B cell (primary cell): ENCODE measurements at regions not wholly inside any gene's neighbourhood (a gene's known extent, or its start where the extent isn't known, plus 50 kb on each side); places are given as distances from the start of the nearest gene placed in this dataset.

Experiments
- ATAC-seq: fragments of 200-7000 bp; cut with Tn5 transposase; one replicate; pipeline ENCODE4 v1.10.0; 2021; ENCODE audit warnings: low read depth, mild to moderate bottlenecking, moderate number of reproducible peaks, moderate library complexity
- CTCF ChIA-PET: fragments of 350-600 bp; sonication (Branson Sonifier 250); formaldehyde crosslinking; loops from one replicate; lab custom pipeline; 2021; ENCODE audit warnings: antibody characterized with exemption, inconsistent platforms; lab: Charles Lee
- POLR2A ChIA-PET: fragments of 350-600 bp; sonication (Branson Sonifier 250); formaldehyde crosslinking; loops from one replicate; lab custom pipeline; 2021; ENCODE audit warnings: antibody characterized with exemption; lab: Charles Lee
- DNase-seq: peaks from one replicate; pipeline ENCODE4 v3.0.0; 2013
- H2AFZ ChIP-seq: 2 replicates; pipeline ENCODE4 v1.6.1; 2012; ENCODE audit warnings: mild to moderate bottlenecking, low read depth, low read length; ENCODE audit not compliant: insufficient read depth, poor library complexity, severe bottlenecking
- H3K27ac ChIP-seq, 2 donors: 1 replicate in 1 of 2; 2 replicates in 1 of 2; pipeline ENCODE4 v1.5.1; 2012 to 2013; ENCODE audit warnings: low read length in 2 of 2, mild to moderate bottlenecking in 2 of 2, moderate library complexity in 1 of 2
- H3K27me3 ChIP-seq, 4 experiments: fragments of 200-600 bp in 1 of 4; sonication (generic) in 1 of 4; replicated peaks in 1 of 4; 1 replicate in 2 of 4; 2 replicates in 2 of 4; pipeline versions ENCODE4 v1.6.1 to v1.7.0; 2013 to 2016; ENCODE audit warnings: low read length in 3 of 4, mild to moderate bottlenecking in 2 of 4, mixed read lengths in 1 of 4, moderate library complexity in 1 of 4; ENCODE audit not compliant: insufficient read depth in 4 of 4, control insufficient read depth in 3 of 4; ENCODE audit errors: control extremely low read depth in 1 of 4
- H3K36me3 ChIP-seq, 2 experiments: replicated peaks in 1 of 2; 1 replicate in 1 of 2; 2 replicates in 1 of 2; pipeline versions ENCODE4 v1.6.1 to v1.7.1; 2013; ENCODE audit warnings: low read length in 1 of 2; ENCODE audit not compliant: insufficient read depth in 2 of 2, control insufficient read depth in 1 of 2; ENCODE audit errors: control extremely low read depth in 1 of 2, extremely low read depth in 1 of 2
- H3K4me1 ChIP-seq, 2 donors: fragments of 200-600 bp in 1 of 2; sonication (generic) in 1 of 2; 1 replicate in 1 of 2; 2 replicates in 1 of 2; pipeline versions ENCODE4 v1.5.1 to v1.6.1; 2013 to 2017; ENCODE audit warnings: low read length in 2 of 2; ENCODE audit not compliant: control insufficient read depth in 2 of 2, insufficient read depth in 2 of 2
- H3K4me2 ChIP-seq: replicated peaks from 2 replicates; pipeline ENCODE3; 2012; ENCODE audit warnings: mild to moderate bottlenecking, low read depth, low read length; ENCODE audit not compliant: poor library complexity, severe bottlenecking
- H3K4me3 ChIP-seq, 5 experiments: fragments of 200-600 bp in 1 of 5; sonication (generic) in 1 of 5; 1 replicate in 3 of 5; 2 replicates in 2 of 5; pipeline versions ENCODE4 v1.5.1 to v1.7.0; 2011 to 2016; ENCODE audit warnings: low read length in 4 of 5, mild to moderate bottlenecking in 4 of 5, low read depth in 2 of 5, control low read depth in 1 of 5, moderate library complexity in 1 of 5; ENCODE audit not compliant: insufficient read depth in 1 of 5; ENCODE audit errors: control extremely low read depth in 1 of 5, extremely low read depth in 1 of 5
- H3K79me2 ChIP-seq: fragments of 200-600 bp; sonication (generic); one replicate; pipeline ENCODE4 v1.6.0; 2016; ENCODE audit warnings: low read length; ENCODE audit not compliant: control insufficient read depth, insufficient read depth
- H3K9ac ChIP-seq: fragments of 200-600 bp; sonication (generic); 2 replicates; pipeline ENCODE4 v1.6.1; 2017; ENCODE audit warnings: mild to moderate bottlenecking, low read length, moderate library complexity
- H3K9me3 ChIP-seq, 3 donors: one replicate each; pipeline versions ENCODE4 v1.6.1 to v1.7.1; 2013; ENCODE audit warnings: low read length in 2 of 3; ENCODE audit not compliant: control insufficient read depth in 2 of 3, insufficient read depth in 1 of 3; ENCODE audit errors: control extremely low read depth in 1 of 3
- H4K20me1 ChIP-seq: 2 replicates; pipeline ENCODE4 v1.6.0; 2012; ENCODE audit warnings: mild to moderate bottlenecking, low read length; ENCODE audit not compliant: insufficient read depth, control insufficient read depth, poor library complexity, severe bottlenecking
- H3K27ac Mint-ChIP-seq: one replicate; pipeline ENCODE4 v1.8.0; 2021; ENCODE audit warnings: mixed read lengths
- H3K27me3 Mint-ChIP-seq: one replicate; pipeline ENCODE4 v1.8.0; 2021; ENCODE audit warnings: mixed read lengths
- H3K4me1 Mint-ChIP-seq: one replicate; pipeline ENCODE4 v1.8.0; 2021; ENCODE audit warnings: mixed read lengths
- H3K4me3 Mint-ChIP-seq: one replicate; pipeline ENCODE4 v1.8.0; 2021; ENCODE audit warnings: mixed read lengths
- H3K9me3 Mint-ChIP-seq: one replicate; pipeline ENCODE4 v1.8.0; 2022; ENCODE audit warnings: mixed read lengths; ENCODE audit not compliant: insufficient read depth
- CTCF ChIP-seq: fragments of 200-600 bp; IDR thresholded peaks from one replicate; pipeline ENCODE4 v1.8.0; 2022; ENCODE audit warnings: antibody characterized with exemption, mild to moderate bottlenecking
- EZH2 ChIP-seq: IDR thresholded peaks from 2 replicates; pipeline ENCODE4 v1.6.1; 2012; ENCODE audit warnings: borderline replicate concordance, low read depth, mild to moderate bottlenecking, moderate library complexity, low read length; ENCODE audit not compliant: insufficient read depth, poor library complexity, severe bottlenecking
- WGBS: methylation state at CpG from one replicate; pipeline ENCODE4 v1.1.5; 2013; ENCODE audit warnings: missing lambda C conversion rate; ENCODE audit not compliant: insufficient coverage; 5-methylcytosine and 5-hydroxymethylcytosine counted together
- intact Hi-C: fragments of 100-400 bp; cut with micrococcal nuclease; formaldehyde crosslinking; loops from one replicate; pipeline ENCODE4 v1.10.0; 2022

GRCh38 chr2:7878786-7879482, 802.9 kb upstream of the ID2 start:
- POLR2A ChIA-PET = no interaction called here
- no peaks in the 10 kb centered on the region for H3K4me1 Mint-ChIP-seq
- 83% methylated on average over 9 of the region's 12 CpGs for WGBS

GRCh38 chr2:7879483-7879835, 802.4 kb upstream of the ID2 start:
- Mint-ChIP-seq H3K27me3 (peaks cover 15% of the 10 kb centered on the region), H3K9me3 (no peaks in the 10 kb centered on the region), H3K4me3 (no peak overlapping the region), H3K27ac (no peak overlapping the region), H3K4me1 (no peaks in the 10 kb centered on the region)
- no peaks in the 10 kb centered on the region for H3K4me1 ChIP-seq
- ChIA-PET CTCF (no interaction called here), POLR2A (no interaction called here)
- H3K4me3 ChIP-seq = no peak overlapping the region
- H4K20me1 ChIP-seq = no peaks in the 10 kb centered on the region
- no peak overlapping the region for H2AFZ ChIP-seq
- no peak overlapping the region for H3K27ac ChIP-seq
- H3K9me3 ChIP-seq = no peaks in the 10 kb centered on the region
- DNase-seq (no peak), ATAC-seq (no peak)
- intact Hi-C loops = no loop called here
- no peak overlapping the region for H3K4me2 ChIP-seq
- TF ChIP-seq CTCF = no peak
- TF ChIP-seq EZH2 = no peak
- WGBS = 80% methylated on average over 1 of the region's 1 CpG
- no peaks in the 10 kb centered on the region for H3K36me3 ChIP-seq
- H3K27me3 ChIP-seq = peaks cover 0 to 3% (median 0%) of the 10 kb centered on the region in 4 experiments
- no peaks in the 10 kb centered on the region for H3K79me2 ChIP-seq
- H3K9ac ChIP-seq = no peak overlapping the region

More at GRCh38 chr2:7878786-7879482, 802.9 kb upstream of the ID2 start:
- H3K79me2 ChIP-seq = no peaks in the 10 kb centered on the region
- CTCF ChIA-PET = no interaction called here
- no peak overlapping the region for H3K4me3 ChIP-seq
- no peaks in the 10 kb centered on the region for H3K36me3 ChIP-seq
- H3K4me2 ChIP-seq = no peak overlapping the region
- intact Hi-C loops = no loop called here
- no peak overlapping the region for H3K9ac ChIP-seq
- Mint-ChIP-seq H3K27me3 (peaks cover 15% of the 10 kb centered on the region), H3K27ac (no peak overlapping the region), H3K4me3 (no peak overlapping the region), H3K9me3 (no peaks in the 10 kb centered on the region)
- peaks cover 0 to 3% (median 0%) of the 10 kb centered on the region in 4 experiments for H3K27me3 ChIP-seq
- no peak for TF ChIP-seq EZH2
- no peak for TF ChIP-seq CTCF
- no peaks in the 10 kb centered on the region for H4K20me1 ChIP-seq
- DNase-seq (no peak), ATAC-seq (no peak)
- H3K4me1 ChIP-seq = no peaks in the 10 kb centered on the region
- no peaks in the 10 kb centered on the region for H3K9me3 ChIP-seq
- H3K27ac ChIP-seq = no peak overlapping the region
- no peak overlapping the region for H2AFZ ChIP-seq
